Ramos (cell line): ENCODE measurements at regions not wholly inside any gene's neighbourhood (a gene's known extent, or its start where the extent isn't known, plus 50 kb on each side); places are given as distances from the start of the nearest gene placed in this dataset.

Experiments
- in situ Hi-C: fragments of 300-500 bp; cut with MboI; formaldehyde crosslinking; loops from one replicate; pipeline ENCODE4 v1.14.3; 2022; ENCODE audit warnings: low sequenced_read_pairs; ENCODE audit not compliant: unreplicated experiment

GRCh38 chr2:58669998-58670397 is 428.9 kb upstream of the FANCL start:
- in situ Hi-C loops: no loop called here

DNA sequence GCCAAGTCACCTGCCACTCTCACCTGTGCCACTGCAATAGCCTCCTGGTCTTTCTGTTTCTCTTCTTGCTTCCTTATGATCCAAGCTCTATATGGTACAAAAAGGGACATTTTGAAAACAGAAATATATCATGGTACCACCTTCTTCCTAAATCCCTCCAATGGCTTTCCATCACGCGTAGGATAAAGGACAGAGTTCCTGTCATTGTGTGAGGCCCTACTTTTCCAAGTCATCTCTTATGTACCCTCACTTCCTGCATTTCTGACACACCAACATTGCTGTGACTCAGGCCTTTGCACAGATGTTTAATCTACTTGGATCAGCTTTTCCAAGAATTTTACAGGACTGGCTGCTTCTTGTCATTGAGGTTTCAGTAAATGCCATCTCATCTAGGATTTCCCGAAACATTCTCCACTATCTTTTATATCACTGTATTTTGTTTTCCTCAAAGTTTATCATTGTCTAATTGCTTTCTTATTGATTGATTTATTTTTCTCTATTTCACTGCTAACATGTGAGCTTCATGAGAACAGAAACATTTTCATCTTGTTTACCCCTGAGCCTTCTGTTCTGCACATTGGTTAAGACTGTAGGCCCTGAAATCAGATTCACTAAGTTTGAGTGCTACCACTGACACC is 426.1 kb upstream of the FANCL start:
- in situ Hi-C loops: no loop called here

- in situ Hi-C loops: no loop called here
Measured at GRCh38 chr2:58666323-58666970, 425.3 kb upstream of the FANCL start.

DNA sequence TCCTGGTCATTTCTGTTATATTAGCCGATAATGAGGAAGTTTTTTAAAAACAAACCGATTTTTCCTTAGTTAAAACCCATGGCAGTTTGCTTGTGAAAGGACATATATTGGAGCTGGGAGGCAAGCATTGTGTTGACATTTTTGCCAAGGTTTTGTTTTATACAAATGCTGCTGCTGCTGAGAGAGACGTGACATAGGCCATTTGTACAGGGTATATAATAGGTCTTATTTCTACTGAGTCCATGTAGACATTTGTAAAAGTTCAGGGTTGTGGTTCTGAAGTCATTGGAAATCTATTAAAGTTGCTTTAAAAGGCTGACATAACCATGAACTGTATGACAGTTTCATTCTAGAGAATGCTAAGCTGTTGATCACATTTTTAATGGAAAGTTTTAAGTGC is 424.0 kb upstream of the FANCL start:
- in situ Hi-C loops: no loop called here

GRCh38 chr2:58664523-58665151 is 423.5 kb upstream of the FANCL start:
- in situ Hi-C loops: no loop called here

DNA sequence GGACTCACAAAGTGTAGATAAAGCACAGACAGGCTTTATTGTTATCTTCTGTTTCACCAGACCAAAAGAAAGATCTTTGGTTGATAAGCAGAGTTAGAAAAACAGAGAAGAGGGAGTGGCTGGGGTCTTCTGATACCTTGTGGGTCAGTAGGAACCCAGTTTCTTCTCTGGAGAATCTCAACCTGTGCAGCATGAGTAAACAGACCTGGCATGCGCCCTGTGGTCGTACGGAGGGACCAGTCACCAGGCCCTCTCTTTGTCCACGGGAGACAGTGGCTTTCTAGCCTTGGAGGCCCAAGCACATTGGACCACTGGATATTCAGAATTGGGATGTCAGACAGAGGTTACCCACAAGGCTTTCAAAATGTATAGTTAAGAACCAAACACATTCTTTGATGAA is 418.9 kb upstream of the FANCL start:
- in situ Hi-C loops: no loop called here

GRCh38 chr2:58655152-58655551 is 414.0 kb upstream of the FANCL start:
- in situ Hi-C loops: no loop called here

- in situ Hi-C loops: no loop called here
Measured at GRCh38 chr2:58651930-58652329, 410.8 kb upstream of the FANCL start.

DNA sequence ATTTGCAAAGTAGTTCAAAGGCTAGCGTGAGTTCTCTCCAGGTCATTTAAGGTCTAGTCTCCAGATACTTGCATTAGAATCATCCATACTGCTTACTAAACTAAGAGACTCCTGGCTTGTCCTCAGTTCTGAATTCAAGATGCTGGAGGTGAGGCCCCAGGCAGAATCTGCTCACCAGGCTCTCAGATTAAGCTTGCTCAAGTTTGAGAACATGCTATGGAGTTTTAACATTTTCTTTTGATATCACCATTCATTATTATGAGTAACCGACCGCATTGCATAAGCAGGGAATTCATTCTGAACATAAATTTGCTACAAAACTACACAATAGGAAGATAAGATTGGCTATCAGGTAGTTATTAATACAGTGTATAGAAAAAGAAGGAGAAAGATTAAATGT is 409.7 kb upstream of the FANCL start:
- in situ Hi-C loops: no loop called here

DNA sequence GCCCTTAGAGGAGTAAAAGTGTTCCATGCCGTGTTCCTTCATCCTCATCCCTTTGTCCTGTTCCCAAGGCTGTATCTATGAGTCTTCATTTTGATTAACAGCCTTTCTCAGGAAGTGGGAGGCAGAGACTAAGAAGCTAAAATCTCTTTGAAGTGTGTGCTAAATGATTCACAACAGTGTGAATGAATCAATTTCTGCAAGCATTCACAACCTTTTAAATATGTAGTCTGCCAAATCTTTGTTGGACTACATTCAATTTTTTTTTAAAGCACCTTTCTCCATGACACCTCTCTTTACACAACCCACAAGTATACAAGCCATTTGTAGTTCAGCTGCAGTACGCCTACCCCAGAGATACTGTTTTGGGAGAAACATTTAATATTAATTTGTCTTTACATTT is 408.6 kb upstream of the FANCL start:
- in situ Hi-C loops: no loop called here

DNA sequence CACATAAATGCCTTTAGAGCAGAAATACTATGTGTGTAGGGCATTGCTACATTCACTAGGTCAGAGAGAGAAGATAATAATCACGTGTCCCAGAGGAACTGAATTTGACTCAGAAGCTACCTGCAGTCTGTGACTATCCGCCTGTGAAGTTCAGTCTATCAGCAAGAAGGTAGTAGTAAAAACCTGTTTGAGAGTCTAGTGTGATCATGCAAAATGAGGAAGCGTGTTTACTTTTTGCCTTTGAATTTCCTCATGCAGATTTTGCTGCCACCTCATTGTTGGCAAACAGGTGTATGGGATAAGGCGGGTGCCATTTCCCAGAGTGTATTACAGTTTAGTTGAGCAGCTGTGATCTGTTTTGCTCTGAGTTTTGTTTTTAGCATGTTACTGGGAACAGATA is 403.9 kb upstream of the FANCL start:
- in situ Hi-C loops: no loop called here

DNA sequence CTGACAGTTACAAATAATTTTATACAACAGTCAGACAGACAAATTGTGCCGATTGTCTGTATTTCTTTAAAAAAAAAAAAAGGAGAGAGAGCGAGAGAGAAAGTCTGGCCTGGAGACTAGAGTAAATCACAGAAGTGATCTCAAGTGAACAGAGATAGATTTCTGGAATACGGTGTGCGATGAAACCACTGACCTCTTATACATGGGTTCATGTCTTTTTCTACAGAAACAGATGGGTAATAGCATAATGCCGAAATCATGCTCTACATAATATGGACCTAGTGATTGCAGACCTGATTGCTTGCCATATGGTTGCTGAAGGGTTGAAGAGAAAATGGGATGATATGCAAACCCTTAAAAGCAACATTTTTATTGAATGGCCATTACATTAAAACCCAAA is 403.3 kb upstream of the FANCL start:
- in situ Hi-C loops: no loop called here

GRCh38 chr2:58641001-58641400 is 399.9 kb upstream of the FANCL start:
- in situ Hi-C loops: no loop called here

- in situ Hi-C loops: no loop called here
Measured at GRCh38 chr2:58640042-58640441, 398.9 kb upstream of the FANCL start.

- in situ Hi-C loops: no loop called here
Measured at GRCh38 chr2:58638256-58638805, 397.2 kb upstream of the FANCL start.

DNA sequence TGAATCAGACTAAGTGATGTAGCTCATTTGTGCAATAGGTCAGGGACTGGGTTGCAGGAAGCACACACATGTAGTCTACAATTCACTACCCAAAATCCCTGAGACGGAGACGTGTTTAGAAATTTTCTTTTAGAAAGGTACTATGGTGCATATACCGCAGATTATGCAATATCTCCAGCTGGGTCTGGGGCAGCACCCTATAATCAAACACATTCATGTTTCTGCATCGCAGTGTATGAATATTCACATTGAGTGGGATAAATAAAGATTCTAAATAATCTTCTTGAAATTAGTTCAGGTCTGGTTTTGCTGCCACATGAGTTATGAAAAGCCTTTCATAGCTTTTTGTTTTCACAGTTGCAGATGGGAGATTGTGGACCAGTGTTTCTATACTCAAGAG is 395.7 kb upstream of the FANCL start:
- in situ Hi-C loops: no loop called here

GRCh38 chr2:58635801-58636375 is 394.8 kb upstream of the FANCL start:
- in situ Hi-C loops: no loop called here

GRCh38 chr2:58634653-58635370 is 393.7 kb upstream of the FANCL start:
- in situ Hi-C loops: no loop called here

DNA sequence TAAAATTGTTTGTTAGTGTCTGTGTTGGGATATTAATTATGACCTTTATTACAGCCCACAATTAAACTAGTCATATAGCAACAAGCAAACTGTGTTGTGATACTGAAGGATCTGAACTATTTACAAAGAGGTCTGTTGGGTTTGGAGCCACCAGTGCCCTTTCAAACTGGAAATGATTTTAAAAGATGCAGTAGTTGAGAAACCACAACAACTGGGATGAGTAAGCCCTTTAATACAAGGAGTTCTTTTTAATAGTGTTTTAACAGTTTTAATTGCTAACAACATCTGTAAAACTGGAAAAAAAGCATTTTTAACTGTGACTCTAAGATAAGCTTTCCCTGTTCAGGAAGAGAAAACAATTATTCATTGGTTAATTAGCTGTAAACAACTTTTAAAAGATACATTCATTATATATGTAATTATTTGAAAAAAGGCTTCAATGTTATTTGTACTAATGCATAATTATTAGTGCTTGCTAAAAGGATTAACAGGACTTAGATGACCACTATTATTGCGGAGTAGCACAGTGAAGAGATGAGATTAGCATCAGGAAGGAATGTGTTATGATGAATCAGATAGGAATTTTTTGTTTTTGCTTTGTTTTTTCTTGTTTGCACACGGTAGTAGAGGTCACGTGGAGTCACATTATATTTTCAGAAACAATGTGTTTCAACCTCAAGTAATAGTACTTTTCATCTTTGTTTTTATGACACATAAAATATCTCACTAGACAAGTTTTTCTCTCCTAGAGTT is 392.7 kb upstream of the FANCL start:
- in situ Hi-C loops: no loop called here

- in situ Hi-C loops: no loop called here
Measured at GRCh38 chr2:58631986-58632385, 390.9 kb upstream of the FANCL start.
